RCC 7860 (cell line): ENCODE measurements at regions not wholly inside any gene's neighbourhood (a gene's known extent, or its start where the extent isn't known, plus 50 kb on each side); places are given as distances from the start of the nearest gene placed in this dataset.

ENCODE experiments used
- DNase-seq: peaks from one replicate; pipeline ENCODE4 v3.0.0-alpha.2; 2015; ENCODE audit warnings: low spot score
- FAIRE-seq: peaks from 2 replicates; lab custom pipeline; 2012; peaks lifted over from hg19 to GRCh38; lab: Jason Lieb, UNC

DNA sequence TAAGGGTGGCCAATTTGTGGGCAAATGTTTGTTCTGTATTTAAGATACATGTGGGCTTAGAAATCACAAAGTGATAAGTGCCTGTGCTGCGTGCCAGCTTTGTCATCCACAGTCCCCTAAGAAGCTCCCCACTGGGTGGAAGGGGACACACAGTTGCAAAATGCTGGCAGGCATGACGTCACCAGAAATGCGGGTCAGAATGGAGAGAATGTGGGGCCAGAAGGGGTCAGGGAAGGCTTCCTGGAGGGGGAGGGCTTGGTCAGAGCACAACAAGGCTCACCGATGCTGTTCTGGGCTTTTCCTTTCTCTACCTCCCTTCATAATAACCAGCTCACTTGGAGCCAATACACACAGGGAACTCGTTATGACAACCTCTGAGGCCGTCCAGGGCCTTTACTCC is 207.3 kb downstream of the URI1 start:
- DNase-seq (no peak), FAIRE-seq (no peak)

DNA sequence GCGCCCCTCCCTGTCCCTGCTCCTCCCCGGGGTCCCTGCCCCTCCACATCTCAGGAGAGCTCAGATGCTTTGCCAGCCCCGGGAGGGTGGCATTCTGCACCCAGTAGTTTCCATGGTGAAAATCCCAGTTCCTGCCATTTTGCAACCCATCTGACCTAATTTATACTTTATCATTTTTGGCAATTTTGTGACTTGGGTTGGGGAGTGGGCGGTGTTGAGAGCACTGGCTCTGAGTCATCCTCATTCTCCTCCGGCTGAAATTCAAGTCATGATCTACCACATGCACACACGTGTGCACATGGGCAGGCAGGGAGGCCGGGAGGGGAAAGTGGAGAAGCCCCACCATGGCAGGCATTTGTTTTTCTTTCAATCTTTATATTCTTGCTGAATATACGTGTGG is 208.6 kb downstream of the URI1 start:
- FAIRE-seq (no peak), DNase-seq (no peak)

DNA sequence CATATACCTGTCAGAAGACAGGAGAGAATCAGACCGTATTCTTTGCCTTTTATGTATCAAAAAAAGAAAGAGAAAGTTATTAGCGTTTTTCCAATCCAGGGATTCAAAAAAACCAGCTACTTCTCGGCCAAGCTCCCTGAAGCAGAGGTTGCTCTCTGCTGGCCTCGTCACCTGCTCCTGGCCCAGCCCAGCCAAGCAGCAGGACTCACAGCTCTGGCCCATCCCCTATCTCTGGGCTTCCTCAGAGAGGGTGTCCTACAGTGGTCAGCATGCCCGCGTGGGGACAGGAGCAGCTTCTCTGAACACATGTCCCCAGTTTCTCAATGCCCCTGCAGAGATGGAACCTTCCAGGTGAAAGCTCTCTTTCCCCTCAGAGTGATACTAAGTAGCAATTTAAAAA is 209.0 kb downstream of the URI1 start:
- no peak for FAIRE-seq
- DNase-seq, result no peak

DNA sequence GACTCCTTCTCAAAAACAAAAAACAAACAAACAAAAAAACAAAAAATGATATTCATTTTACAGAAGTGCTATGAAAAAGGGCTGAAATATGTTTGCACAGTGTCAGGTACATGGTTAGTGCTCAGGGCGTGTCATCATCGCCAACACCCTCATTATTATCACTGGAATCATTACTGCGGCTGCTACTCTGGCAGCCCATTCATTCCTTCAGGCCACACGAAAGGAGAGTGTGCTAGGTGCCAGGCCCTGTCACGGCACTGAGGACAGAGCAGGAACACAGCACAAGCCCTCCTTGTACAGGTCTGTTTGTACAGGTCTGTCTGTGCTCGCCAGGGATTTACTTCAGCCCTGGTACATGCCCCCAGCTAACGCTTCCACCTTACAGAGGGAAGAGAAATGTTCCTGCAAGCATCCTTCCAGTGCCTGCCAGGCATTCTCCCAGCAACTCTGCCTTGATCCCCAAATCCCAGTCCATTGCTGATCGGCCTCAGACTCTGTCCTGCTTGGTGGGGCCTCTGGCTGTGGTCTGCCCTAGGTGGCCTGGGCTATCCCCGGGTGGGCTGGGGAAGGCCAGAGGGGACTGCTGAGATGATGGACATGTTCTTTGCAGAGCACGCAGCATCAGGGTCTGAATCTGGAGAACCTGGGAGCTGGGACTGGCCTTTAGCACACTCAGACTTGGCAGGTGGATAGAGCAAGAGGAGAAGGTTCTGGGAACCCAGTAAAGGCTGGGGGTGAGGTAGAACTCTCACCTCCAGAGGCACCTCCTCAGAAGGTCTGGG is 210.7 kb downstream of the URI1 start:
- DNase-seq (no peak), FAIRE-seq (no peak)

DNA sequence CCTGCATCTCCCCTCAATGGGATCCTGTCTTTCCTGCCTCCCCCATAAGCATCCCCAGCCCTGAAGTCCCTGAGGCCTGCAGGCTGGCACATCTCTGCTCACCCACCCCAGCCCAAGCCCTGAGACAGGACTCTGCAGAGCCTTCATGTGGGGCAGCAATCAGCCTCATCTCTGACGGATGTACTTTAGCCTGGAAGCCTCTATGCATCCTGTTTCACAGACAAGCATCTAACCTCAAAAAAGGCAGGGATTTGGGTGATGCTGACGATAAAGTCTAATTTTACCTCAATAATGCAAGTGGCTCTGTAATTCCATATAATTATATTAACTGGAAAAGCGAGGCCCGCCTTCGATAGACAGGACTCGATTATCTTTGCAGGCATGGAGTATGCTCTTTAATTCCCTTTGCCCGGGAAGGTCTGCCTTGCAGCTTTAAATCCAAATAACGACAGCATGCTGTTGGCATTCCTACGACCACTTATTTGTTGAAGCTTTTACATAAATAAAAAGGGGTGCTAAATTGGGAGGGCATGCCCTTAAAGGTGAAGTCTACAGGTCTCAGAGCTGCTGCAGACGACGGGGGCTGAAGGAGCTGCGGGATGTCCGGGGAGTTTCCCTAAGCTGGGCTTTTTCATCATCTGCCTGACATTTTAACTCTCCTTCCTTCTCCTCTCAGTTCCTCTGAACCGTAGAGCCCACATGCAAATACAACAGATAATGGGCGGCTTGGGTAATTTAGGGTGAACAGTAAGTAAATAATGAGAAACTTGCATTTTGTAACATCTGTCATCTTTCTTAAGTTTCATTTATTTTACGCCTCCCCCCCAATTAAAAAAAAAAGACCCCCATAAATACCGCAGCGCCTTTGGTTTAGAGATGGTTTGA is 211.5 kb downstream of the URI1 start:
- no peak for FAIRE-seq

DNA sequence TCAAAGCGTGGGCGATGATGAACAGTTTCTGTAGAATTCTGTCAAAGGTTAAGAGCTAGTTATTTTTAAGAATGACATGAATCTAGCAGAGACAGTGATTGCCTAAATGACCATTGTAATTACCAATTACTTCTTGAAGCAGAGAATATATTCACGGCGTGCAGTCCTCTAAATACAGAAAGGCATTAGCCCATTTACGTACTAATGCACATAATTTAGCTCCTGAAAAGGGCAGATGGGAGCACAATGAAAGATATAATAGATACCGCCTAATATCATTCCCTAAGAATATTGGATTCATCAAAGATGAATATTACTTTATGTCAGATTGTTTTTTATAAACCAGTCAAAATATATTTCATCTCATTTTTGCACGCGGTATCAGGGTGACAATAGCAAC is 212.4 kb downstream of the URI1 start:
- FAIRE-seq, result no peak

More for the DNA sequence above, 211.5 kb downstream of the URI1 start:
- DNase-seq, result no peak

DNA sequence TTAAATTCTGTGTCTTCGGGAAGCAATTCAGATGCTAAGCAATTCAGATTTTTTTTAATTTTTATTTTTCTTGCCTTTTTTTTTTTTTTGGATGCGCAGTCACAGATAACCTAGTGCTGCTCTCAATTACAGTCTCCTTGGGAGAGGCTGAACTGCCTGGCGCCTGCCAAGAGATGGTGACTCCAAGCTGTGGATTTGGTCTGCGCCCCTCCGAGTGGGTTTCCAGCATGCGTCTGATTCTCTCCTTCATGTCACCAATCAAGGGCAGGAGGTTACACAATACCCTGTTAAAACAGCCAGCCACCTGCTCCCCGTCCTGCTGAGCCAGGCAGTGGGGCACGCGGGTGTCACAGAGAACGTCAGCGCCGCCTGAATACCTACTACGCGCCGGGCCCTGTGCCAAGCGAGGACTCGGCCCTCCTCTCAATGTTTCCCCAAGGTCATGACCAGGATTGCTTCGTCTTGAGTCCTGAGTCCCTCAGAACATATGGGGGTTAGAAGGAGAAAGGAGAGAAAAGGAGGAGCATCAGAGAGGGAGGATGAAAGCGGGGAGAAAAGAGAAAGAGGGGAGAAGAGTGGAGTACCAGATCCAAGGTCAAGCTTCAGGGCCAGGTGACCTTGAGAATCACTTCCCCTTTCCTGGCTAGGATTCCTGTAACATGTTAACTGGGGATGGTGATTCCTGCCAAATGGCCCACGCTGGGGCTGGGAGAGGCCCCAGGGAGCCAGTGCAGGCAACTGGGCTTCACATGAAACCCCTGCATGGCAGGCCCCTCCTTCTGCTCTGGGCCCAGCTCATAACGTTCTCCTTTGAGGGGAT is 213.6 kb downstream of the URI1 start:
- DNase-seq (no peak), FAIRE-seq (no peak)

More for the DNA sequence above, 212.4 kb downstream of the URI1 start:
- no peak for DNase-seq

DNA sequence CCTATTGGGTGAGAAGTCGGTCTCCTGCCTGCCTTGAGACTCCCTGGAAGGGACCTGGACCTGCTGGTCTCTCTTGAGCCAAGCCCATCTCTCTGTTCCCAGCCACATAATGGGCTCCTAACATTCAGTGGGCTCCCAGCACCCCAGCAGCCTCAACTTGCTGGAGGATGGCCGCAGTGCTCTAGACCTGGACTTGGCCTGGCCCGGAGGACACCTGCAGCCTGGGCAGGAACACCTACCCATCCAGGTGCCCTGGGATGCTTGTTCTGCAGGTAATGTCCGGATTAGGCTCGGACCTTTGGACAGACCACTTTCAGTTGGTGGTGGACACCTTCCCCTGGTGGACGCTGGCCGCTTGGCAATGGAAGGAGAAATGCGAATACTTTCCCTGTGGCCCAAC is 214.6 kb downstream of the URI1 start:
- DNase-seq (no peak), FAIRE-seq (no peak)

DNA sequence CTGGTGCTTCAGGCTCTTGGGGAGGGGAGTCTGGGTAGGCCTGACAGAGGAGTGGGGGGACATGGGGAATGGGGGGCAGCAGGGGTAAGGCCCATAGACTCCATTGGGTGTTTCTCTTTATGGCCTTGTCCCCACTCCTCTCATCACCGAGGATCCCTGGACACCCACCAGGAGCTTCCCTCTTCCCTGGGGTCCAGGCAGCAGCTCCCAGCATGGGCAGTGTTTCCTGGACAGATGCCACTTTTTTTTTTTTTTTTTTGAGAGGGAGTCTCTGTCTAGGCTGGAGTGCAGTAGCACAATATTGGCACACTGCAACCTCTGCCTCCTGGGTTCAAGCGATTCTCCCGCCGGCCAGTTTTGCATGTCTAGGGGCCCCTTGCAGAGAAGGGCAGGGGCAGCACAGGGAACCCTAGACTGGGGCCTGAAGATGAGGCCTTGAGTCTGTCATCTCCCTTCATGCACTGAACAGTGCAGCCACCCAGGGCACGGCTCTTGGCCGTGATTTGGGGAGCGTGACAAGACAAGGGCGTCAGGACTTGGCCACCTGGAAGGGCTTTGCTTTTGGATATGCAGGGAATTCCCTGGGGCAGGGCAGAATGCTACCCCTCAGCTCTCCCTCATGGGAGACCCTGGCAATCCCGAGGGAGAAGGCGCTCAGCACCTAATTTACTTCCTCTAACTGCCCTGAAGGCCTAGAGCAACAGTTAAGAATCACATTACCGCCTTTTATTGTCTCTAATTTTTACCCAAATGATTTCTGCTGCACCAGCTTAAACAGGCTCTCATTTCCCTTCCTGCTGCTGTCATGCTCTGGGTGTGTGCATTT is 213.9 kb upstream of the ZNF536 start:
- FAIRE-seq, result no peak
- no peak for DNase-seq

DNA sequence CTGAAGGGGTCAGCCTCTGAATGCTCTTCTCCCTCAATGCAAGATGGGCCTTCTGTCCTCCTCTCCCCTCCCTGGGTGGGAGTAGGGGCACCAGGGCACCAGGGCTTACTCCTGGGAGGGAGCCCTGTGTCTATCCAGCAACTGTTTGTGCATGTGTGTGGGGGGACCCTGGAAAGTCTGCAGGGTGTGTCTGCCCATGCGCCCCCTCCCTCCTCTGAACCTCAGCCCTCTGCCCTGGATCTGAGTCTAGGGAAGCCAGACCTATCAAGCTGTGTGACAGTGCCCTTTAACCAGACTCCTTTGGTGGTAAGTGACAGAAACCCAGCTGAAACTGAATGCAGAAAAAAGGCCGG is 213.3 kb upstream of the ZNF536 start:
- DNase-seq (no peak), FAIRE-seq (no peak)

DNA sequence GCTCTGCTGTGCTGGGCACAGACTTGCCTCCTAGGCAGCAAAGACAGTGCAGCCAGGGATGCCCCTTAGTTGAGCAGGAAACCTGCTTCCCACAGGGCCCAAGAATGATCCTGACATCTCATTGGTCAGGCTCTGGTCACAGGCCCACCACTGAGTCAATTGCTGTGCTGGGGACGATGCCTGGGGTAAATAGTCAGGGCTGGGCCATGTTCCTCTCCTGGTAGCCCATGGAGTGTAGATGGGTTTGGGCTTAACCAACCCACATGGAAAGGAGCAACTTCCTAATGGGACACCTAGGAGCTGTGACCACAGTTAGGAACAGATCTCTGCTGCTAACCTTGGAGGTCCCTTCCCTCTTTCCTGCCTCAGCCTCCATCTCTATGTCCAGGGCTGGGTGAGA is 212.5 kb upstream of the ZNF536 start:
- FAIRE-seq, result no peak
- DNase-seq, result no peak

DNA sequence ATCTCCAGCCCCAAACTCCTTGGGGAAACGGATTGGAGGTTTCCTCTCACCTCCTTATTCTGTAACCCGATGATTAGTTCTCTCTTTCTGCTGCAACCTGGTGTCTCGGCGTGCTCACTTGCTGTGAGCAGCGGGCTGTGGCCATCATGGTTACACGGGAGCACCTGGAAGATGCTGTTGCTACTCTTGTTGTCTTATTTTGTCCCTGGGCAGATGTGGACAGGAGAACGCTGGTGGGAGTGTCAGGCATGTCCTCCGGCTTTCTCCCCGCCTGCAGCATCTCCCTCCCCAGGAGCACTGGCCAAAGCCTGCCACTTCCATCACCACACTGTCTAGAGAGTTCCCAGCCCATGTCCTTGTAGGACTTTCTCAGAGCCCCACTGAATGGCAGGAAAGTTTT is 211.8 kb upstream of the ZNF536 start:
- DNase-seq (no peak), FAIRE-seq (no peak)

DNA sequence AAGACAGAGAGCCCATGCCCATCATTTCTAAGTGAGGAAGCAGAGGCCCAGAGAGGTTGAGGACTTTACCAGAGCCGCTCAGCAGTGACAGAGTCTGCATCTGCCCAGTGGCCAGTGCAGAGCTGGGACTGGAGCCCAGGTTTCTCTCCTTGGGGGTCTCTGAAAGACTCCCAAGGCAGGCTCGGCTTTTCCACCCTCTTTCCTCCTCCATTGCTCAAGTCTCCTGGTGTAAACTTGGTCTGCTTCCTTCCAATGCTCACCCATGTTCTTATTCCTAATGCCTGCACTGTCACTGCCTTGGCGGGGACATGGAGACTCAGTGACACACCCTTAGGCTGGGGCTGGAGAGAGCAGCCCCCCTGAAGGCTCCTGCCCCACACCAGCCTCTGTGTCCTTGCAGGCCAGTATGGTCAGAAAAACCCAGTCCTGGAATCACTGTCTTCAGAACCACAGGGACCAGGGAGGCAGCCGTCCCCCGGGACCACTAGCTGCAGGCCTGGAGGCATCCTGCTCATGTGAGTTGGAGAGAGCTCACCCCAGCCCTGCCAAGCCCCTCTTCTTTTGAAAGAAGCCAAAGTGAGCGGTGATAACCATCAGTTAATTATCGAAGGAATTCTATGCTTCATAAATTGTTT is 211.0 kb upstream of the ZNF536 start:
- DNase-seq (no peak), FAIRE-seq (no peak)

DNA sequence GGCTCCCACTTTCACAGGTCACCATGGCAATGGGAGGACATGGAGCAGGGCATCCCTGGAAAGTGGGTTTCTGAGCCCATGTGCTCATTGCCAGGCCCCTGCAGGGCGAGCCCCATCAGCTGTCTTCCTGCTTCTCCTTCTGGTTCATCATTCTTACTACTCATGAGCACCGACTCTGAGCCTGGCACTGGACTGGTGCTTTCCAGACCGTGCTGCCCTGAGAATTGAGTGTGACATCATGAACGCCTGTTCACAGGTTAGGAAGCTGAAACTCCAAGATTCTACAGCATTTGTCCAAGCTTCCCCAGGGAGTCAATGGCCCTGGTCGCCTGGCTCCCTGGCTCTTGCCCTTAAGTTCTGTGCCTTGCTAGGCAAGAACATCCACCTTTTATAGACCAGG is 210.4 kb upstream of the ZNF536 start:
- no peak for DNase-seq
- FAIRE-seq, result no peak

DNA sequence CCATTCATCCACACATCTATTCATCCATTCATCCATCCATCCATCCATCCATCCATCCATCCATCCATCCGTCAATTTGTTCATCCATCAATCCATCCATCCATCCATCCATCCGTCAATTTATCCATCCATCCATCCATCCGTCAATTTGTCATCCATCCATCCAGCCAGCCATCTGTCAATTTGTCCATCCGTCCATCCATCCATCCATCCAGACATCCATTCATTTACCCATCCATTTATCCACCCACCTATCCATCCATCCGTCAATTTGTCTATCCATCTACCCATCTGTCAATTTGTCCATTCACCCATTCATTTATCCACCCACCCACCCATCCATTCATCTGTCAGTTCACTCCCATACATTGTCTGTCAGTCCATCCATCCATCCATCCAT is 209.5 kb upstream of the ZNF536 start:
- no peak for FAIRE-seq
- no peak for DNase-seq

DNA sequence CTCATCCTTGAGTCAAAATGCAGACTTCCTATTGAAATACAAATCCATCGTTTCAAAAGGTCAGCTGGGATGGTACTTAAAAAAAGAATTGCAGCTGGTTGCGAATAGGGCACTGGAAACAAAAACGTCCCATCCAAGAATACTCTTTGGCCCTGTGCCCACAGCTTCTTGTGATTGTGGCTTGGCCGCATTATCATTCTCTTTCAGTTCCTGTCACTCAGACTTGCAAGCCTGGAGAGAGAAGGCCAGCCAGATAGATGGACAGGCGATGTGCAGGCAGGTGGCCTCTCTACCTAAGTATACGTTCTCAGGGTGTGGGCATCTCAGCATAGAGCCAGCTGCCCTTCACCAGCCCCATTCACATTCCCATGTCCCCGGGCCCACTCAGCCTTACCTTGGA is 208.5 kb upstream of the ZNF536 start:
- DNase-seq (no peak), FAIRE-seq (no peak)

DNA sequence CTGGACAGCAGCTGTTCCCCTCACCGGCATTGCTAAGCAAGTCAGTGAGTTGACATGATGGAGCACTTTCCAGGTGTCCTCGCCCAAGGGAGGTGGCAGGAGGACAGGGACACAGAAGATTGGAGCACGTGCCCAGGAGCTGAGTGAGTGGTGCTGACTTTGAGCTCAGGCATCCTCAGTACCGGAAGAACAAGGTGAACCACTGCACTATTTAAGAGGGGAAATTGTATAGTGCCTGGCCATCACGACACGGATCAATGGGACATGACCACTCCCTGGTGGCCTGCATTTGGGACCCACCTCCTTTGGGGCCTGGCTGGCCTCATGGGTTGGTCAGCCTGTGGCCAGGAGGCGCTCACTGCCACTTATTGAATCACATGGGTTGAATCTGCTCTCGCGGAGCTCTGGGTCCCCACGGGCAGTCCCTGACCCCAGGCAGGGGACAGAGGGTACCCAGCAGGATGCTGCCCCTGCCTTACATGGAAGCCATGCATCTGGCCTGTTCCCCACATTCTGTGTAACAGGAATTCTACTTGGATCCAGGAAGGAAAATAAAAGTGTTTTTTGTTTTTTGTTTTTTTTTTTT is 206.9 kb upstream of the ZNF536 start:
- DNase-seq (no peak), FAIRE-seq (no peak)

DNA sequence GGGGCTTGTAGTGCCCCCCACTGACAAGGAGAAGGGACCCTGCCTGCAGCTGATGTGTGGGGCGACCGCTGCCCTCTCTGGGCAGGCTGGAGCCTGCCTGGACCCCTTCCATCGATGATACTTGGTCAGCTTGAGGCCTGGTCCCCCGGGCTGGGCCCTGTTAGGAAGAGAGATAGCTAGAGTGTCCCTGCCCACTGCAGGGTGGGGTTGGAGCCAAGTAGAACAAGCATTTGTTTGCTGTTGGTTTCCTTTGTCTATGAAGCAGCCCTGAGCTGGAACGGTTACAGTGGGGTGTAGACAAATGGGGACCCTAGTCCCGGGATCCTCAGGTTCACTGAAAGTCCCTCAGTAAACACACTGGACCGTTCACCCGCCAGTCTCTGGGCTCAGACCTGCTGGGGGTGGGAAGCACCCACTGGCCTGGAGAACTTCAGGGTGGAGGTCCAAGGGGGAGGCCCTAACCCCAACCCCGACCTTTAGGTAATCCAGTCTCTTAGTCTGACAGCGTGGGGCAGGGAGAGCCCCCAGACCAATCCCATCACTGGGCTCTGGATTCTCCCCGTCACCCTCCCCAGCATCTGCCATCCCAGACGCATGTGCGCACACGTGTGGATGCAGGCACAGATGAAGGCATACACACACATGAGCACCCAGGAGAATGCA is 204.8 kb upstream of the ZNF536 start:
- FAIRE-seq (no peak), DNase-seq (no peak)

DNA sequence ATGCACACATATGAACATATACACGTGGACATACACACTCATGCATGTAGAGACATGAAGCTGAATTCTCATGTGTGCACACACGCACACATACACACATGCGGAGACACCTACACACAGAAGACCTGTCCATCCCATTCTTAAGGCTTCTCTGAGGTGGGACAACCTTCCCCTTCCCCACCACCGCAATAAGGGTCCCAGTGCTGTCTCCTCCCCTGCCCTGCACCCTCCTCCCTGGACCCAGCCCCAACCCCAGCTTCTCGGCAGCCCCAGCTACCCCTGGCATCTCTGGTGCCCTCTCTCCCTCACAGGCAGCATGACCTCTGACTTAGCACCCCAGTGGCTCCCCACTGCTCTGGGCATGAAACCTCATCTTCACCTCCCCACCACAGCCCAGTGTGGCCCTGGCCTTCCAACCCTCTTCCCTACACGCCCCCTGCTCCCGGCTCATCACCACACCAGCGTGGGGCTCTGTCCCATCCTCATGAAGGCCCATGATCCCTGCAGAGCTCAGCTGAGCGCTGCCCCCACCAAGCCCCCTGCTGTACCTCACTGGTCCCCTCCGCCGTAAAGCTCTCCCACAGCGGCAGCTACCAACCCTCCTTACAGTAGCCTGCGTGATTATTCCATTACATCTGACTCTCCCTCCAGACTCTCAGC is 204.1 kb upstream of the ZNF536 start:
- FAIRE-seq (no peak), DNase-seq (no peak)
